ENCODE measurements at regions not wholly inside any gene's neighbourhood (a gene's known extent, or its start where the extent isn't known, plus 50 kb on each side); places are given as distances from the start of the nearest gene placed in this dataset.
"Not testable (repeated sequence)": the region's sequence is repeated elsewhere in the genome, so short reads cannot be mapped to it uniquely, and the experiment has no call there.

DNA sequence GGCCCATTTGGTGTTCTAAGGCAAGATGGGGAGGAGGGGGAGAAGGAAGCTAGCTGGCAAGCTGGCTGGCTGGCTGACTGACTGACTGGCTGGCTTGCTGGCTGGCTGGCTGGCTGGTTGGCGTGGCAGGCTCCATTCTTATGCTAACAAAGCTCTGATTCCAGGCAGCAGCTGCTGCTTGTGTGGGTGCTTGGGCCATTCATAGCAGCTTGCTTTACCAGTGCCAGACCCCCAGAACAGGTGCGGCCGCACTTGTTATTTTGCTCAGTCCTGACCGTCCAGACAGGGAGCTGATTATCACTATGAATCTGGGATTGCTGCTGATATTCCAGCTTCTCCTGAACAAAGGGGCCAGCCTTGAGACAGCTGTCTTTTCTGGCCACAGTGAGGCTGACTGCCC lies 131.2 kb upstream of the PAK3 start:
- DNase-seq (ENCODE audit: low spot score), result no peak

DNA sequence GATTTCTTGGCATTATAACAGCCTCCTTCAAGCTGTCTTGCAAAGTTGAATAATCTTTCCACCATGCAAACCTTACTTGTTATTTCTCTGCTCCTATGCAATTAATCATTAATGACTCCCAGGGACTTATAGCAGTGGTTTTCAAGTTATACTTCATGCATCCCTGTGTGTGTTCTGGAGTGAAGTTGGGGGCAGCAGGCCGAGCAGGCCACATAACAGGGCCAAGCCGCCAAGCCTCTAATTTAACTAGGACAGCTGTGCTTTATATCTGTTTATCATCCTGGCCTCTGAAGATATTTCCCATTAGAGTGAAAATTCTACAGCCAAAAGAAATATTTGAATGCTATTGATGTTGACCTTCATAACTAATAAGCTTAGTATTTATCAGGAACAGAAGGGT lies 133.5 kb upstream of the PAK3 start:
- DNase-seq (ENCODE audit: low spot score), result no peak

DNA sequence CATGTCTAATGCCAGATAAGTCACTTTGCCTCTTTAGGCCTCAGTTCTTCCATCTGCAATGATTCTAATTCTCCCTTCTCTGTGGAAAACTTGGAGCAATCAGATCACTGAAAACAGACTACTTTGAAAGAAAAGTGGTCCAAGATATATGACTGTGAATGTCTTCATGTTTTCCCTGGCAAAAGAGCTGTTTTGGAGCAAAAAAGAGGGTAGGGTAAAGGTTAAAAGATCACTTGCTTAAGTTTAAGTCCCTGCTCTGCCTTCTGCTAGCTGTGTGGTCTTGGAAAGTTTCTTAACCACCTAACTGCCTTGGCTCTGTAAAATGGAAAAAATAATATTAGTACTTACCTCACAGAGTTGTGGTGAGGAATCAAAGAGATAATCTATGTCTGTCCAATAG lies 140.3 kb upstream of the PAK3 start:
- no peak for DNase-seq (ENCODE audit: low spot score)

- no peak for DNase-seq (ENCODE audit: low spot score)
Observed at GRCh38 chrX:110954428-110955100, 141.4 kb upstream of the PAK3 start.

DNA sequence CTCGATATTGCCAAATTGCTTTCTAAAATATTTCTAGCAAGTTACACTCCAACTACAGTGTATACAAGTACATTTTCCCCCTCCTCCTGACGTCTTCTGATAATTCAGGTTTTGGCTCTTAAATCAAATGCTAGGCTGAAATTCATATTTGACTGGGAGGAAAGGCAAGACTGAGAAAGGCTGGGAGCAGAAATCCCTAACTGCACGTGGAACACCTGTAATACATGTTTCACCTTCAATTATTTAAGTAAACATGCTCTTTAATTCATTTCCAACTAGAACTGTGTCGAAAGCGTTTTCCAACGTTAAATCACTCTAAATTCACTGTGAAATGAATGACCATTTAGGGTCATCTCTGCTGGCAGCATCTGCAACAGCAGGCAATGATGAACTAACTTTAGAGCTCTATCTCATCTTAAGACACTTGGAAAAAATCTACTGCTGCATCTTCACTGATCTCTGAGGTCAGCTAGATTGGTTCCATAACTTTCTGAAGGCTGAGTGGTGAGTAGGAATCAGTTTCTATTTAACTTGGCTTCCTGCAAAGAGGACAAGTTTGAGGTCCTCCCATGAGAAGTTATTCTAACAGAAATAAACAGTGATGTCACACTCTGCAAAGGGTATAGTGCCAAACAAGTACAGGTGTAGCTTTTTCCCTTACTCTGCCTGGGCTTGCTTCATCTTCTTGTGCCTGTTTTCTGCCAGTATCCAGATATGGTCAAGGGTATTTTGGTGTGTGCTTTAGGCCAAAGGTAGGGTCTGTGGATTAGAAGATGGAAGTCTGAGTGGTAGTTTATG lies 144.3 kb upstream of the PAK3 start:
- no peak for DNase-seq (ENCODE audit: low spot score)

- DNase-seq (ENCODE audit: low spot score), result no peak
Observed at GRCh38 chrX:110944751-110945675, 149.4 kb upstream of the CHRDL1 start.

DNA sequence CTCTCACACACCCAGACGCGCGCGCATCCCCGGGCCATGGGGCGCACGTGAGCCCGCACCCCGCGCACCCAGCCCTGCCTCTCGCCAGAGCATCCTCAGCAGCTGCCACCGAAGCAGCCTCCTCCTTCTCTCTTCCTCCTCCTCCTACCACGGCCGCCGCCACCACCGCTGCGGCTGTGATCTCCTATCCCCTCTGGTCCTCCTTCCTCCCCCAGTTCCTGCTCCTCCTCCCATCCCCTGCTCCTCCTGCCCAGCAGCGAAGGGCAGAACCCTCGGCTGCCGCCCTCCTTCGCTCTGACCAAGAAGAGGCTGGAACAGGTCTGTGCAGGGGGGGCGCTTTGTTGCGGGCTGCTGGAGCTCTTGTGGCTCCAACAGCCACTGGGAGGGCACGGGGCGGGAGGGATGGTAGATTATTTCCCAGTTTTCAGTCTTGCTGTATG lies 148.7 kb upstream of the CHRDL1 start:
- no peak for DNase-seq (ENCODE audit: low spot score)

DNA sequence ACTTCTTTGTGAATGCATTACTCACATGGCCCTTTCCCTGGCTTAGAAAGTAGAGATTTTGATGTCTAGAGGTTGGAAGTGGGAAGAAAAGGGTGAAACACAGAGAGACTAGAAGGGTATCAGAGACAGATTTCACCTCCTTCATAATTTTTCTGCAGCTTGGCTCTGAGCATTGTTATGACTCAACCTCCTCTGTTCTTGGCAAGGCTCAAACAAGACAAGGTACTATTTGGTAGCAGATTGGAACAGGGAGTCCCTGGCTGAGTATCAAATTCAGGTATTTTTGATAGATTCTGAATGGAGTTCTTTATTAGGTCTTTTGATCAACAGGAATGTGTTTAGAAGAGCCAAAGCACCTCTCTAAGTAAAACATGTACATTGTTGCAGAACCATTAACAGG lies 146.3 kb upstream of the CHRDL1 start:
- no peak for DNase-seq (ENCODE audit: low spot score)

- no peak for DNase-seq (ENCODE audit: low spot score)
Observed at GRCh38 chrX:110938977-110939732, 143.5 kb upstream of the CHRDL1 start.

GRCh38 chrX:110924871-110925270 lies 129.3 kb upstream of the CHRDL1 start:
- no peak for DNase-seq (ENCODE audit: low spot score)

- DNase-seq (ENCODE audit: low spot score), result no peak
Observed at GRCh38 chrX:110920991-110921390, 125.4 kb upstream of the CHRDL1 start.

DNA sequence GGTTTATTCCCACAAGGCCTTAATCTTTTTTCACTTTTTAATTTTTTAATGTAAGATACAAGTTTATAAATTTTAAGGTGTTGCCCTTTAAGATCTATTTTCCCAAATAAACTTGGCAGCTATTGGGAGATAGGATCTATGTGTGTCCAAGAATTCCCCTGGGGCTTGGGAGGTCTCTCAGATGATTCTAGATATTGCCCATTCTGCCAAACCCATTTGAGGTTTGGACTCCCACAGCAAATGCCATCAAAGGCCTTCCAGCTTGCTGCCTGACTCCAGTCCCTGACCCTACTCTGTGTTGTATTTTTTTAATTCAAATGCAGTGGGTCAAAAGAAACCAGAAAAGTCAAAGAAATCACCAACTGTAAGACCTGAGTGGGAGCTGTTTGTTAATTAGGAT lies 120.0 kb upstream of the CHRDL1 start:
- no peak for DNase-seq (ENCODE audit: low spot score)

- peak; percentile 44 for DNase-seq (ENCODE audit: low spot score)
Observed at GRCh38 chrX:110915111-110915510, 119.5 kb upstream of the CHRDL1 start.

DNA sequence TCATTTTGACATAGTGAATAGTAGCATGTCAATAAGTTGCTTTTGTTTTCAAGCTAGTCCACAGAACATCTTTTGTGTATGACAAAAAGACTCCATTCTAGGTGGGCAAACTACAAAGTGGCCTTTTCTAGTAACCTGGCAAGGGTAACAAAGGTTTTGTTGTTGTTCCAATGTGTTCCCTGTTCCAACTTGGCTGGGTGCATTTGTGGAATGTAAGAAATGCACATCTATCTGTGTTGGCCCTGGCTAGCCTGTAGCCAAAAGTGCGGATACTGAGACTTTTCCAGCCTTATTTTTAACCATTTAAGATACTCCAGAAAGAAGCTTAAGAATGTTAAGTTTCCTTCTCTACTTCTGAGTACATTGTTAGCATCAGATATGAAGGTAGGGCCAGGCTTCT lies 118.7 kb upstream of the CHRDL1 start:
- no peak for DNase-seq (ENCODE audit: low spot score)

DNA sequence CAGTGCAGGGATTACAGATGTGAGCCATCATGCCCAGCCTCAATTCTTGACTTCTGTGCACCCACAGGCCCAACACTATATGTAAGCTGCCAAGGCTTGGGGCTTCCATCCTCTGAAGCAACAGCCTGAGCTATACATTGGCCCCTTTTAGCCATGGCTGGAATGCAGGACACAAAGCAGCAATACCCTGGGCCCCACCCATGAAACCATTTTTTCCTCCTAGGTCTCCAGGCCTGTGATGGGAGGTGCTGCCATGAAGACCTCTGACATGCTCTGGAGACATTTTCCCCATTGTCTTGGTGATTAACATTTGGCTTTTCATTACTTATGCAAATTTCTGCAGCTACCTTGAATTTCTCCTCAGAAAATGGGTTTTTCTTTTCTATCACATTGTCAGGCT lies 109.1 kb upstream of the CHRDL1 start:
- not testable (repeated sequence) for DNase-seq (ENCODE audit: low spot score)

- no peak for DNase-seq (ENCODE audit: low spot score)
Observed at GRCh38 chrX:110881971-110882370, 86.4 kb upstream of the CHRDL1 start.

DNA sequence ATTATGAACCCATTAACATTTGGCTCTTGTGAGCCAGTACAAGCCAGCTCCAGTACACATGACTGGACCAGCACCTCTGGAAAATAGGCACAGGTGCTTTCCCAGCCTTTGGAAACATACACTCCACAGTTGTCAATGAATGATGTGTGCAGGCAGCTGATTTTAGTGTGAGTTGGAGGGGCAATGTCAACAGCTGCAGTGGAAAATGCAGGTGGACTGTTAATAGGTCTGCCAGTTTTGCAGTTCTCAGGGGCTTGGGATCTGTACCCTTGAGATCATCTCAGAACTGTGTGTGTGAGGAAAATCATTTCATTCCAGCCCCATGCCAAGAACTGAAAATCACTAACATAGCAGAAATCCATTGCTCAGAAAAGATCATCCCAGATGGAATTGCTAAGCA lies 81.7 kb upstream of the CHRDL1 start:
- DNase-seq (ENCODE audit: low spot score), result no peak

DNA sequence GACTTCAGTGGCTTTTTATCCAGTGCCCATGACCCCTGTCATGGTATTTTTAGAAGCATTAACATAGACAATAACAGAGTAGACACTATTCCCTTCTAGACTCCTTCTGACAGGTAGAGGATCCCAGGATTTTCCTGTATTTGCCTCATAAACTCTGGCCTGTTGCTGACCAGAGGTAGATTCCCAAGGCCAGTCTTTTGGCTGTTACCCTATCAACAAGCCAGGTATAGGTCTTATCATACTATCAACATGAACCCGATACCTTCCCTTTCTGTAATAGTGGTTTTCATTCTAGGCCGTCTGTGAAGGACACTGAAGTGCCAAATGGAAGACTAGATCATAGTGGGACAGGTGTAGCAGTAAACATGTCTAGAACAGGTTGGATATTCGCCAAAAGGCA lies 76.2 kb upstream of the CHRDL1 start:
- no peak for DNase-seq (ENCODE audit: low spot score)

DNA sequence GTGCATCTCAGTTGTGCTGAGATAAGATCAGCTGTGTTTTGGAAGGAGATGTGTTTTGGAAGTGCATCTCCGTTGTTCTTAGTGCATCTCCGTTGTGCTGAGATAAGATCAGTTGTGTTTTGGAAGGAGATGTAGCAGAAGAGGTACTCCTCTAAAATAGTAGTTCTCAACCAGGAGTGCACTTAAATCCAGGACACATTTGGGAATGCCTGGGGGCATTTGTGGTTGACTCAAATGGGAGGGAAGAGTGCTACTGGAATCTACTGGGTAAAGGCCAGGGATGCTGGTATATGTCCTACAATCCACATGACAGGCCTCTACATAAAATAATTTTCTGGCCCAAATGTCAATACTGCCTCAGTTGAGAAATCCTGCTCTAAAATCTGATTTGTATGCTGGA lies 70.8 kb upstream of the CHRDL1 start:
- DNase-seq (ENCODE audit: low spot score), result no peak

GRCh38 chrX:110863883-110864282 lies 68.3 kb upstream of the CHRDL1 start:
- DNase-seq (ENCODE audit: low spot score), result no peak

DNA sequence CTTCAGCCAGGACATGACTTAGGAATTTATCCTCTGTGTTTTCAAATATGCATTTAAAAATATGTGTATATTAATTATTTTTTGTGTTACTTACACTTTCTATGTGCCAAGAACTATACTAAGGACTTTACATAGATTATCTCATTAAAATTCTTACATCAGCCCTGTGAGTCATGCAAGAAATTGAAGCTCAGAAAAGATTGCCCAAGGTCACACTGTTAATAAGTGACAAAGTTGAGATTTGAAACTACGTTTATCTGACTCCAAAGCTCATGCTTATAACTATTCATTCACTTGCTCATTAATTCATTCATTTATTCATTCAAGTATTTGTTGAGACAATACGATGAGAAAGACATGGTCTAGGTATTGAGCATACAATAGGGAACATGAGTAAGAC lies 62.9 kb upstream of the CHRDL1 start:
- DNase-seq (ENCODE audit: low spot score), result no peak

GRCh38 chrX:110853610-110854009 lies 58.0 kb upstream of the CHRDL1 start:
- DNase-seq (ENCODE audit: low spot score), result peak; percentile 53

All from AG08395 (cell line).